ENCODE measurements at regions not wholly inside any gene's neighbourhood (a gene's known extent, or its start where the extent isn't known, plus 50 kb on each side); places are given as distances from the start of the nearest gene placed in this dataset.

- no peak for TF ChIP-seq JUNB (IDR thresholded peaks at IDR 0.05)
- TF ChIP-seq GABPA (IDR thresholded peaks at IDR 0.05; ENCODE audit: low read depth), result no peak
- TF ChIP-seq EGR1 (IDR thresholded peaks at IDR 0.05; ENCODE audit: borderline replicate concordance in 1 of 2, low read depth in 2 of 2, low read length in 2 of 2), result no peak
- no peak for TF ChIP-seq MYB (IDR thresholded peaks at IDR 0.05; ENCODE audit: borderline replicate concordance, low read depth, low read length)
- TF ChIP-seq MTA2 (IDR thresholded peaks at IDR 0.05; ENCODE audit: low read depth), result no peak
- TF ChIP-seq STAT3 (IDR thresholded peaks at IDR 0.05; ENCODE audit: low read depth, low read length), result no peak
- no peak for TF ChIP-seq CEBPZ (IDR thresholded peaks at IDR 0.05; ENCODE audit: low read depth, low read length)
- TF ChIP-seq ZNF207 (IDR thresholded peaks at IDR 0.05; ENCODE audit: borderline replicate concordance), result no peak
These were observed 282.9 kb downstream of the PTPRU start (continued) for GRCh38 chr1:29519108-29519787.

GRCh38 chr1:29518183-29518835, 282.0 kb downstream of the PTPRU start:
- FAIRE-seq, result no peak
- no TSS peak for BruUV-seq (replicated peaks)
- SMC1A ChIA-PET (ENCODE audit: uncharacterized antibody, unreplicated experiment), result no interaction called here
- TF ChIP-seq SREBF1 (IDR thresholded peaks at IDR 0.05; ENCODE audit: low read length), result no peak
- no peak for TF ChIP-seq GATAD2B (conservative IDR thresholded peaks at IDR 0.05; ENCODE audit: low read depth)
- no peak for TF ChIP-seq ASH2L (IDR thresholded peaks at IDR 0.05; ENCODE audit: borderline replicate concordance, low read depth)
- TF ChIP-seq PML (IDR thresholded peaks at IDR 0.05; ENCODE audit: low read length), result no peak
- TF ChIP-seq LARP7 (IDR thresholded peaks at IDR 0.05), result no peak
- no peak for TF ChIP-seq TCF3 (IDR thresholded peaks at IDR 0.05; ENCODE audit: borderline replicate concordance, insufficient read depth, low read depth, low read length)
- no peak for TF ChIP-seq BCLAF1 (IDR thresholded peaks at IDR 0.05)
- TF ChIP-seq NFYB (IDR thresholded peaks at IDR 0.05; ENCODE audit: insufficient read depth, low read depth, low read length), result no peak
- TF ChIP-seq ATF7 (IDR thresholded peaks at IDR 0.05; ENCODE audit: low read depth), result no peak

More at GRCh38 chr1:29518183-29518835, 282.0 kb downstream of the PTPRU start:
- RAD21 ChIA-PET (ENCODE audit: unreplicated experiment), result no interaction called here
- CTCF ChIA-PET, result no interaction called here
- in situ Hi-C loops (cut with MboI) (no loop called here), intact Hi-C loops (cut with micrococcal nuclease; ENCODE audit: unreplicated experiment) (no loop called here)
- no peak overlapping the region for H2AFZ ChIP-seq (ENCODE audit: control insufficient read depth, low read depth, low read length)
- no peaks in the 10 kb centered on the region for H3K4me1 ChIP-seq (ENCODE audit: control insufficient read depth, insufficient read depth, low read length)
- no peak overlapping the region for H3K4me2 ChIP-seq (ENCODE audit: control insufficient read depth, insufficient read depth)
- H3K79me2 ChIP-seq (ENCODE audit: control insufficient read depth, insufficient read depth, low read length), result no peaks in the 10 kb centered on the region
- H3K4me3 ChIP-seq, result no peak overlapping the region
- DNase-seq (ENCODE audit: low read depth, low spot score) (no peak), ATAC-seq (no peak)
- H3K36me3 ChIP-seq (ENCODE audit: control insufficient read depth in 2 of 2, insufficient read depth in 2 of 2, low read length in 1 of 2), result no peaks in the 10 kb centered on the region
- H4K20me1 ChIP-seq (ENCODE audit: control insufficient read depth, insufficient read depth), result no peaks in the 10 kb centered on the region
- H3K9me3 ChIP-seq (replicated peaks; ENCODE audit: control insufficient read depth, insufficient read depth, low read length), result no peaks in the 10 kb centered on the region
- no peak overlapping the region for H3K27ac ChIP-seq (ENCODE audit: control insufficient read depth, insufficient read depth)
- no peak overlapping the region for H3K9ac ChIP-seq (ENCODE audit: control insufficient read depth, insufficient read depth, low read length)
- no peaks in the 10 kb centered on the region for H3K27me3 ChIP-seq (replicated peaks in 1 of 2; ENCODE audit: control insufficient read depth in 2 of 2, insufficient read depth in 2 of 2, low read length in 1 of 2)
- POLR2A ChIA-PET, result no interaction called here
- WGBS (ENCODE audit: insufficient coverage, insufficient replicate concordance, low lambda C conversion rate, missing lambda C conversion rate), result 0% methylated on average over 6 of the region's 6 CpGs
